ENCODE measurements at regions not wholly inside any gene's neighbourhood (a gene's known extent, or its start where the extent isn't known, plus 50 kb on each side); places are given as distances from the start of the nearest gene placed in this dataset.

DNA sequence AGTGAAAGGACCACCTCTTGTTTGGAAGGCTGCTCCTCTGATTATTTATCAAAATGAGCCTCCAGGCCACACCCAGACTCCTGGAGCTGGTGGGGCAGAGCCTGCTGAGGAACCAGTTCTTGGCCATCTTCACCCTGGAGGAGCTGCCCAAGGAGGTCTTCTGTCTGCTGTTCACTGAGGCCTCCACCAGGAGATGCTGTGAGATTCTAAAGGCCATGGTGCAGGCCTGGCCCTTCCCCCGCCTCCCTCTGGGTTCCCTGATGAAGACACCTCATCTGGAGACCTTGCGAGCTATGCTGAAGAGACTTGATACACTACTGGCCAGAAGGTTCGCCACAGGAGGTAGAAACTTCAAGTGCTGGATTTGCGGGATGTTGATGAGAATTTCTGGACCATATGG lies 61.7 kb upstream of the GJA8 start:
- Histone ChIP-seq H3K36me3 (no peaks in the 10 kb centered on the region), H3K27me3 (no peaks in the 10 kb centered on the region), H3K4me3 (no peak overlapping the region), H3K27ac (no peak overlapping the region), H3K4me1 (no peaks in the 10 kb centered on the region), H3K9me3 (replicated peaks) (no peaks in the 10 kb centered on the region)
- DNase-seq: no peak

DNA sequence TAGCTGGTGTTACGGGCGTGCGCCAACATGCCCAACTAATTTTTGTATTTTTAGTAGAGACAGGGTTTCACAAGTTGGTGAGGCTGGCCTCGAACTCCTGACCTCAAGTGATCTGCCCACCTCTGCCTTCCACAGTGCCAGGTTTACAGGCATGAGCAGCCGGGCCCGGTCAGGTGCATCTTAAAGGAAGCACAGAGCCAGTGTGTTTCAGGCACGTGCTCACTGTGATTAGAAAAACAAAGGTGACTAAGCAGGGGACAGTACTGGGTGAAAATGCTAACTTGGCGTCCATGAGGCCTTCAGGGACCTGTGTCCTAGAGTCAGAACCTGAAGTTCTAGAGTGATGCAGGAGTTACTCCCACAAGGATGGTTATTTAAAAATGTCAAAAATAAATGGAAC lies 60.0 kb upstream of the GJA8 start:
- H3K27ac ChIP-seq: no peak overlapping the region
- H3K9me3 ChIP-seq (replicated peaks): no peaks in the 10 kb centered on the region
- H3K4me3 ChIP-seq: no peak overlapping the region
- H3K36me3 ChIP-seq: no peaks in the 10 kb centered on the region
- H3K4me1 ChIP-seq: no peaks in the 10 kb centered on the region
- no peaks in the 10 kb centered on the region for H3K27me3 ChIP-seq
- DNase-seq: no peak

DNA sequence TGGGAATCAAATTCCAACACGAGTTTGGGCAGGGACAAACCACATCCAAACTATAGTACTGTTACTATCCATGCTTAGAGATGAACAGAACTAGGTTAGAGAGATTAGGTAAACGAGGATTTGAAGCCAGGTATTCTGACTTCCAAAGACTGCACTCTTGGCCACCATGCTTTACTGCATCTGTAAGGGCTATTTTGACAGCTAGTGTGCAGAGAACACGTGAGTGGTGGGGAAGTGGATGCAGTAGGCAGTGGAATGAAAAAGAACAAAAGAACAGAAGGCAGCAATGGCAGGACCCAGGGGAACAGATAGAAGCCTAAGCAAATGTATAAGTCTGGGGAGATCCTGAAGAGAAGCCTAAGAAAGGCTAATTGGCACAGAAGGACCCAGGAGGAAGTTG lies 59.1 kb upstream of the GJA8 start:
- Histone ChIP-seq H3K4me3 (no peak overlapping the region), H3K36me3 (no peaks in the 10 kb centered on the region), H3K27me3 (no peaks in the 10 kb centered on the region), H3K27ac (no peak overlapping the region), H3K4me1 (no peaks in the 10 kb centered on the region), H3K9me3 (replicated peaks) (no peaks in the 10 kb centered on the region)
- DNase-seq: no peak

DNA sequence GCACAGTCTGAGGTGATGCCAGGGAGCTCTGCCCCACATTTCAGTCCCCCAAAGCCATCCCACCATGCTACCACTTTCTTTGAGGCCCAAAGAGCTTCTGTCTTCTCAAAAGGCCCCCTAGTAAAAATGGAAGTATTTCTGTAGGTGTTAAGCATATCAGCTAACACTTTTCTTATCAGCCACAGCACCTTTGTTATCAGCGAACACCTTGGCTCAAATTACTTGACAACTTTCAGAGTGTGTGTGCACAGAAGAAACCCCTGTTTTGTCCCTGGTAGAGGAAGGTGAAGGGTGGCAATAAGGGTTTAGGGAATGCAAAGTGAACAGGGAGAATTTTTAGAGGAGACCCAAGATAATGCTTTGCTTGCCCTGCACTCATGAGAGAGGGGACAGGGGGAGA lies 54.8 kb upstream of the GJA8 start:
- Histone ChIP-seq H3K36me3 (no peaks in the 10 kb centered on the region), H3K27ac (no peak overlapping the region), H3K4me1 (no peaks in the 10 kb centered on the region; the same call in 1 of the 2 replicates), H3K4me3 (no peak overlapping the region), H3K27me3 (no peaks in the 10 kb centered on the region), H3K9me3 (replicated peaks) (no peaks in the 10 kb centered on the region)
- no peak for DNase-seq

DNA sequence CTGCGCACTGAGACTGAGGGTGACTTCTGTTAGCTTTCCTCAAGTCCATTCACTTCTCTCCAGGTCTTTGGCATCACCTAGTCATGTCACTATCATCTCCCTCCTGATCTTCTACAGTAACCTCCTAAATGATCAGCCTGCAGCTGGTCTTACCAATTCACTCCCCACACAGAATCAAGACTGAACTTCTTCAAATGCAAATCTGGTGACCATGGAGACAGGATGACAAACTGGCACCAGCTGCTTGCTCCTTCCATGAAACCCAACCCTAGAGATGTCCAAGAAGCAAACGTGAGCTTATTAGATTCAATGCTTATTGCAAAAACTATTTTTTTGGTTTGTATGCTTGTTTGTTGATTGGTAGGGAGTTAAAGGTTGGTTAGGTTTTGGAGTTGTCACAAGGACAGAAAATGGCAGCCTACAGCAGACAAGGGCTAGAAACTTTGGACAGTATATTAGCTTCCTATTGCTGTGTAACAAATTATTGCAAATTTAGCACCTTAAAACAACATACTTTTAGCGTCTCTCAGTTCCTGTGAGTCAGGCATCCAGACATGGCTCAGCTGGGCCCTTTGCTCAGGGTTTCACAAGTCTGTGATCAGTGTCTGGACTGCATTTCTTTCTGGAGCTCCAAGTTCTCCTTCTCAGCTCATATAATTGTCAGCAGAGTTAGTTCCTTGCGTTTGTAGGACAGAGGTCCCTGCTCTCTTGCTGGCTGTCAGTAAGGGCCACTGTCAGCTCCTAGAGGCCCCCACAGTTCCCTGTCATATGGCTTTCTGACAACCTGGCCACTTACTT lies 53.3 kb upstream of the GJA8 start:
- H3K9me3 ChIP-seq (replicated peaks): no peaks in the 10 kb centered on the region
- no peaks in the 10 kb centered on the region for H3K36me3 ChIP-seq
- no peak overlapping the region for H3K27ac ChIP-seq
- peak in 1 of 2 experiments; percentile 39 for DNase-seq
- H3K27me3 ChIP-seq: no peaks in the 10 kb centered on the region
- no peak overlapping the region for H3K4me3 ChIP-seq
- H3K4me1 ChIP-seq: no peaks in the 10 kb centered on the region; the same call in 1 of the 2 replicates

DNA sequence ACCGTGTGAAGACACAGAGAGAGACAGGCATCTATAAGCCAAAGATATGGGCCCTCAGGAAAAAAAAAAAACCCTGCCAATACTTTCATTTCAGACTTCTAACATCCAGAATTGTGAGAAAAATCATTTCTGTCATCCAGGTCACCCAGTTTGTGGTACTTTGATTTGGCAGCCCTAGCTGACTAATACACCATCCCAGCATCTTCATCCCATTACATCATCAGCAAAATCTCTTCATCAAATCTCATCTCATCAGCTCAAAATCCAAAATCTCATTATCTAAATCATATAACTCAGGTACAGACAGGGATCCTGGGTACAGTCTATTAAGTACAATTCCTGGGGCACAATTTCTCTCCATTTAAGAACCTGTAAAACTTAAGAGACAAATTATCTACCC lies 51.9 kb upstream of the GJA8 start:
- Histone ChIP-seq H3K4me3 (no peak overlapping the region), H3K27me3 (no peaks in the 10 kb centered on the region), H3K27ac (no peak overlapping the region), H3K9me3 (replicated peaks) (no peaks in the 10 kb centered on the region), H3K4me1 (no peaks in the 10 kb centered on the region; the same call in 1 of the 2 replicates), H3K36me3 (no peaks in the 10 kb centered on the region)
- no peak for DNase-seq

DNA sequence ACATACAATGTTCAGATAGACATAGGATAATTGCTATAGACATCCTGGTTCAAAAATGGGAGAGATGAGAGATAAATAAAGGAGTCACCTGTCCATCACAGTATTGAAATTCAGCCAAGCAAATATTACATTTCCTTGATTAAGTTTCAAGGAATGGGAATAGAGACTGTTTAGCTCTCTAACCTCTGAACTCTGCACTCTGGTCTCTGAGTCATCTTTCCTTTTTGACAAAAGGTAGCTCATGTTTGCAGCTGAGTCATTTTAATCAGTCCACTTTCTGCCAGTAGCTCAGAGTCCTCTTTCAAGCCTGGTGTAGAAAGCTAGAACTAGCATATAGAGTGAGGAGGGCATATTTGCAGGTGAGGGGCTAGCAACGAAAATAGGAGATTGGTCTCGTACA lies 51.4 kb upstream of the GJA8 start:
- DNase-seq: no peak
- no peaks in the 10 kb centered on the region for H3K9me3 ChIP-seq (replicated peaks)
- no peaks in the 10 kb centered on the region; the same call in 1 of the 2 replicates for H3K4me1 ChIP-seq
- no peak overlapping the region for H3K4me3 ChIP-seq
- no peaks in the 10 kb centered on the region for H3K27me3 ChIP-seq
- H3K27ac ChIP-seq: no peak overlapping the region
- H3K36me3 ChIP-seq: no peaks in the 10 kb centered on the region

DNA sequence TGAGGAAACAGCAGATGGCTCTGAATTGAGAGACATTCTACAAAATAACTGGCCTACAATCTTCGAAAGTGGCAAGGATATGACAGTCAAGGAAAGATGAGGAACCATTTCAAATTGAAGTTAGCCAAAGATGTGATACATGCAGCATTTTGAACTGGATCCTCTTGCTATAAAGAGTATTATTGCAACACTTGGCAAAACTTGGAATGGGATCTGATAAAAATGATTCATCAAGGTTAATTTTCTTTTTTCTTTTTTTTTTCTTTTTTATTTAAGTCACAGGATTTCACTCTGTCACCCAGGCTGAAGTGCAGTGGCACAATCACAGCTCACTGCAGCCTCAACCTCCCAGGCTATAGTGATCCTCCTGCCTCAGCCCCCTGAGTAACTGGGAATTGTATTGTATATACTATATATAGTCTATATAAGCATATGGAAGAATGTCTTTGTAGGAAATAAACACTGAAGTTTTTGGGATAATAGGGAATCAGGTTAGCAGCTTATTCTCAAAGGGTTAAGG lies 49.8 kb upstream of the GJA8 start:
- H3K4me3 ChIP-seq: no peak overlapping the region
- H3K9me3 ChIP-seq (replicated peaks): no peaks in the 10 kb centered on the region
- no peaks in the 10 kb centered on the region for H3K27me3 ChIP-seq
- H3K4me1 ChIP-seq: no peaks in the 10 kb centered on the region; the same call in 1 of the 2 replicates
- no peak overlapping the region for H3K27ac ChIP-seq
- DNase-seq: no peak
- no peaks in the 10 kb centered on the region for H3K36me3 ChIP-seq
